ENCODE measurements at regions not wholly inside any gene's neighbourhood (a gene's known extent, or its start where the extent isn't known, plus 50 kb on each side); places are given as distances from the start of the nearest gene placed in this dataset.

- Histone ChIP-seq H3K4me3 (ENCODE audit: control insufficient read depth in 2 of 3, extremely low read depth in 1 of 3, insufficient read depth in 2 of 3, low read depth in 1 of 3, low read length in 3 of 3) (no peak overlapping the region), H3K79me2 (ENCODE audit: control insufficient read depth, insufficient read depth, low read length) (no peaks in the 10 kb centered on the region), H3K27me3 (ENCODE audit: control insufficient read depth, extremely low read depth, insufficient read depth, low read length) (no peaks in the 10 kb centered on the region), H3K9ac (ENCODE audit: control insufficient read depth, extremely low read depth, insufficient read depth, low read length) (no peak overlapping the region), H3K9me3 (ENCODE audit: control insufficient read depth, low read depth, low read length) (no peaks in the 10 kb centered on the region), H4K20me1 (ENCODE audit: control insufficient read depth, extremely low read depth, insufficient read depth, low read length) (no peaks in the 10 kb centered on the region), H3K36me3 (ENCODE audit: control insufficient read depth in 2 of 2, extremely low read depth in 1 of 2, insufficient read depth in 2 of 2, low read length in 2 of 2) (no peaks in the 10 kb centered on the region), H3K4me1 (ENCODE audit: control insufficient read depth, extremely low read depth, insufficient read depth, low read length) (peaks cover 5% of the 10 kb centered on the region), H3K4me2 (ENCODE audit: control insufficient read depth, extremely low read depth, insufficient read depth, low read depth, low read length) (no peak overlapping the region), H3K27ac (ENCODE audit: control insufficient read depth, insufficient read depth, low read length) (no peak overlapping the region), H3K9me1 (ENCODE audit: control insufficient read depth, extremely low read depth, insufficient read depth, low read length) (no peaks in the 10 kb centered on the region), H2AFZ (ENCODE audit: control insufficient read depth, low read length) (no peak overlapping the region)
- TF ChIP-seq EZH2 (IDR thresholded peaks at IDR 0.05; ENCODE audit: low read length): no peak
- dilution Hi-C loops (cut with MboI; ENCODE audit: extremely low pct_ligation_motif_present, low sequenced_read_pairs): no loop called here
- no peak for FAIRE-seq
- DNase-seq (ENCODE audit: low read depth, low spot score): no peak
Observed at GRCh38 chr5:93805616-93806379, 64.4 kb upstream of the POU5F2 start.

GRCh38 chr5:93800988-93801811, 59.8 kb upstream of the POU5F2 start:
- Histone ChIP-seq H3K9ac (ENCODE audit: control insufficient read depth, extremely low read depth, insufficient read depth, low read length) (no peak overlapping the region), H3K79me2 (ENCODE audit: control insufficient read depth, insufficient read depth, low read length) (no peaks in the 10 kb centered on the region), H3K9me3 (ENCODE audit: control insufficient read depth, low read depth, low read length) (no peaks in the 10 kb centered on the region), H3K4me1 (ENCODE audit: control insufficient read depth, extremely low read depth, insufficient read depth, low read length) (peaks cover 5% of the 10 kb centered on the region), H3K36me3 (ENCODE audit: control insufficient read depth in 2 of 2, extremely low read depth in 1 of 2, insufficient read depth in 2 of 2, low read length in 2 of 2) (no peaks in the 10 kb centered on the region), H3K4me3 (ENCODE audit: control insufficient read depth in 2 of 3, extremely low read depth in 1 of 3, insufficient read depth in 2 of 3, low read depth in 1 of 3, low read length in 3 of 3) (no peak overlapping the region), H3K27me3 (ENCODE audit: control insufficient read depth, extremely low read depth, insufficient read depth, low read length) (no peaks in the 10 kb centered on the region), H3K27ac (ENCODE audit: control insufficient read depth, insufficient read depth, low read length) (no peak overlapping the region), H2AFZ (ENCODE audit: control insufficient read depth, low read length) (no peak overlapping the region), H4K20me1 (ENCODE audit: control insufficient read depth, extremely low read depth, insufficient read depth, low read length) (no peaks in the 10 kb centered on the region), H3K4me2 (ENCODE audit: control insufficient read depth, extremely low read depth, insufficient read depth, low read depth, low read length) (peak overlapping the region; percentile 54), H3K9me1 (ENCODE audit: control insufficient read depth, extremely low read depth, insufficient read depth, low read length) (no peaks in the 10 kb centered on the region)
- FAIRE-seq (peak; percentile 43), DNase-seq (ENCODE audit: low read depth, low spot score) (no peak)
- TF ChIP-seq EZH2 (IDR thresholded peaks at IDR 0.05; ENCODE audit: low read length) (no peak), CTCF (optimal IDR thresholded peaks at IDR 0.05 in 1 of 3, IDR thresholded peaks at IDR 0.05 in 1 of 3, conservative IDR thresholded peaks at IDR 0.05 in 1 of 3; ENCODE audit: extremely low read depth in 1 of 3, insufficient read depth in 2 of 3, low read length in 3 of 3) (peak in 2 of 3 experiments; percentile 39 to 40)
- dilution Hi-C loops (cut with MboI; ENCODE audit: extremely low pct_ligation_motif_present, low sequenced_read_pairs): no loop called here

Data from keratinocyte (primary cell).